ENCODE measurements at regions not wholly inside any gene's neighbourhood (a gene's known extent, or its start where the extent isn't known, plus 50 kb on each side); places are given as distances from the start of the nearest gene placed in this dataset.

DNA sequence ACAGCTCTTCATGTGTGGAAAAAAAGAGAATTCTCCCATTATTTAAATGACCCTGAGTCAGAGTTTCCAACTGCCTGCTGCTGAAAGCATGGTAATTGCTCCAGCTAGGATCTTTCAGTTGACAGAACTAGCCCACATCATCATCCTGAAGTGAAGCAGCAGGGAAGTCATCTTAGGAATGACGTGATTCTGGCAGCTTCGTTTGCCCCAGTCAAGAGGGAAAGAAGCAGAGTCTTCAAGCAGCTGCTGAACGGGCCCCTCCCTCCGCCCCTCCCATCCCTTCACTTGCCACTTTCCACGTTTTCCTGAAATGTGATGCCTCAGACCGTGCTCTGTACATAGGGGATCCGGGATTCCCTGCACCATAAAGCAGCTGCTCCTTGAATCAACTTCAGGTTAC is 455.0 kb upstream of the TMEM132C start:
- no peak for TF ChIP-seq CTCF (IDR thresholded peaks at IDR 0.05)
- TF ChIP-seq POLR2A (IDR thresholded peaks at IDR 0.05): no peak
